ENCODE measurements at regions not wholly inside any gene's neighbourhood (a gene's known extent, or its start where the extent isn't known, plus 50 kb on each side); places are given as distances from the start of the nearest gene placed in this dataset.

DNA sequence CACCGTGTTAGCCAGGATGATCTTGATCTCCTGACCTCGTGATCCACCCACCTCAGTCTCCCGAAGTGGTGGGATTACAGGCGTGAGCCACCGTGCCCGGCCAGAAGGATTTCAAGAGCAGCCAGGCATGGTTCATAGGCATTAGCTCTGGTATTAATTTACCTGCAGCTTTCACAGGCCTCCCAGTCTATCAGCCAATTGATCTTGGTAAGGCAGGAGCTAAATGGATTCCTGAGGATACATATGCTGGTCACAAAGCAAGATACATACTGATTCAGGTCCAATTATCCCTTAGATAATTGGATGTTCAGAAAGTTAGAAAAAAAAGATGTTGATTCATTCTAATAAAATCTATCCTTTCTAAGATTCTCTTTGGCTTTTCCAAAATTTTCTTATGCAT, 487.1 kb downstream of the TLE1 start:
- WGBS, 2 donors: 89 to 94% methylated on average over 6 of the region's 6 CpGs
- H3K4me3 ChIP-seq (ENCODE audit: low read depth, poor library complexity, severe bottlenecking): no peak overlapping the region
- intact Hi-C loops (cut with DNase I; ENCODE audit: low total_unique reads): no loop called here
- TF ChIP-seq, protein P1, sequence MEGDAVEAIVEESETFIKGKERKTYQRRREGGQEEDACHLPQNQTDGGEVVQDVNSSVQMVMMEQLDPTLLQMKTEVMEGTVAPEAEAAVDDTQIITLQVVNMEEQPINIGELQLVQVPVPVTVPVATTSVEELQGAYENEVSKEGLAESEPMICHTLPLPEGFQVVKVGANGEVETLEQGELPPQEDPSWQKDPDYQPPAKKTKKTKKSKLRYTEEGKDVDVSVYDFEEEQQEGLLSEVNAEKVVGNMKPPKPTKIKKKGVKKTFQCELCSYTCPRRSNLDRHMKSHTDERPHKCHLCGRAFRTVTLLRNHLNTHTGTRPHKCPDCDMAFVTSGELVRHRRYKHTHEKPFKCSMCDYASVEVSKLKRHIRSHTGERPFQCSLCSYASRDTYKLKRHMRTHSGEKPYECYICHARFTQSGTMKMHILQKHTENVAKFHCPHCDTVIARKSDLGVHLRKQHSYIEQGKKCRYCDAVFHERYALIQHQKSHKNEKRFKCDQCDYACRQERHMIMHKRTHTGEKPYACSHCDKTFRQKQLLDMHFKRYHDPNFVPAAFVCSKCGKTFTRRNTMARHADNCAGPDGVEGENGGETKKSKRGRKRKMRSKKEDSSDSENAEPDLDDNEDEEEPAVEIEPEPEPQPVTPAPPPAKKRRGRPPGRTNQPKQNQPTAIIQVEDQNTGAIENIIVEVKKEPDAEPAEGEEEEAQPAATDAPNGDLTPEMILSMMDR (IDR thresholded peaks at IDR 0.05): no peak
- no peak for TF ChIP-seq POLR2A (IDR thresholded peaks at IDR 0.05)
- no peak for DNase-seq (ENCODE audit: low spot score in 2 of 2)

DNA sequence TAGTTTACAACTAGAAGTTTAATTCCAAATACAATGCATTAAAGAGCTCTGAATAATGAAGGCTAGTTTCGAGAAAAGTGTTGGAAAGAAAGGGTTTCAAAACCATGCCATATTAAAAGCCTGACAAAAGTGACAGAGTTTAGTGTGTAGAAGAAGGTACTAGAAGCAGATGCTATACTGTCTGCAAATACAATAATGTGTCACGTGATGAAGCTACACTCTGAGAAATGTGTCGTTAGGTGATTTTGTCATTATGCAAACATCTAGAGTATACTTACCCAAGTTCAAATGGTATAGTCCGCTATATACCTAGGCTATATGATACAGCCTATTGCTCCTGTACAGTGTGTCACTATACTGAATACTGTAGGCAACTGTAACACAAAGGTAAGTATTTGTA, 494.1 kb downstream of the TLE1 start:
- TF ChIP-seq, protein P1 (IDR thresholded peaks at IDR 0.05): no peak
- no peak for TF ChIP-seq POLR2A (IDR thresholded peaks at IDR 0.05)
- 89 to 91% methylated on average over 4 of the region's 4 CpGs for WGBS, 2 donors
- H3K4me3 ChIP-seq (ENCODE audit: low read depth, poor library complexity, severe bottlenecking): no peak overlapping the region
- no peak for DNase-seq (ENCODE audit: low spot score in 2 of 2)
- intact Hi-C loops (cut with DNase I; ENCODE audit: low total_unique reads): no loop called here

DNA sequence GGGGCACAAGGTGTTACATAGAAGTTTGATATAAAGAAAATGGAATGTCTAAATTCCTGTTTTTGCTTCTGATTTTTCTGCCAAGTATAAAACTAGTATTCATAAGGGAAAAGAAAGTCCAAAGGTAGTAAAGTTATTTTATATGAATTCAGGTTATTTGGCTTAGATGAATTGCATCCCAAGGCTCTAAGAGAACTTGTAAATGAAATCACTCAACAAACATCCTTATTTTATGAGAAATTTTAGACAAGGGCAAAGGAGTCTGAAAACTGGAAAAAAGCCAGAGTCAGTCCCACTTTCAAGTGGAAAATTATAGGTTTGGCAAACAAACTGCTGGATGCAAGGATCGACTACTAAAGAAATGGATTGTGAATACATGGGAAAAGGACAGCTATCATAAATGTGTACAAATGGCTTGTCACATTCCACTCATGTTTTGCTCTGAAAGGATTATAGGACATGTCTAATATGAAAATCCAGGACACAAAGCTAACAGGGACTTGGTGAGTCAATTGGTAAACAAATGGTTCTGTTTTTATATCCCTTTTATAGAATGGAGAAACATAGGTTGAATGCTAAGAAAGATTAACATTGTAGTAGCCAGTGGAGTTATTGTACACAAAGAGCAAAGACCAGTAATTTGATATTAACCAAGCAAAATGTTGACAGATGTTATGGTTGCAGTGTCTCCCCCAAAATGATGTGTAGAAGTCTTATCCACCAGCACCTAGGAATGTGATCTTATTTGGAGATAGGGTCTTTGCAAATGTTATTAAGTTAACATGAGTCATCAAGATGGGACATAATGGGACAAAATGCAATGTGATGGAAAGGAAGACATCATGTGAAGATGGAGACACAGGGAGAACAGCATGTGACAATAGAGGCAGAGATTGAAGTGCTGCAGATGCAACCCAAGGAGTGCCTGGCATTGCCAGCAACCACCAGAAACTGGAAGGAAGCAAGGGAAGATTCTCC, 495.7 kb downstream of the TLE1 start:
- H3K4me3 ChIP-seq (ENCODE audit: low read depth, poor library complexity, severe bottlenecking): no peak overlapping the region
- intact Hi-C loops (cut with DNase I; ENCODE audit: low total_unique reads): no loop called here
- no peak for DNase-seq (ENCODE audit: low spot score in 2 of 2)
- 47 to 58% methylated on average over 1 of the region's 1 CpG for WGBS, 2 donors
- TF ChIP-seq POLR2A (IDR thresholded peaks at IDR 0.05): no peak
- TF ChIP-seq, protein P1 (IDR thresholded peaks at IDR 0.05): no peak

DNA sequence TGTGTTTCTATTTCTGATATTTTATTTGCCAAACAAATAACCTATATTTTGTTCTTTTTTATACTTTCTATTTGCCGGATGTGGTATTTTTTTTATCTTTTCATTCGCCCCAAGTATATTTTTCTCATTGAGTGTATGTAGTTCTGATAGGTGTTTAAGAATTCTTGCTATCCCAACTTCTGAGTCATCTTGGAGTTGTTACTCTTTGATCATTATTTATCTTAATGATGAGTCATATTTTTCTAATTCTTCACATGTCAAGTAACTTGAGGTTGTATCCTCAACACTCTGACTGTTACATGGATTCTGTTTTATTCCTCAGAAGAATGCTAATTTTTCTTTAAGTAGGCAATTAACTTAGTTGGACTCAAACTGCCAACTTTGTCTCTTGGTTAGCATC, 498.1 kb downstream of the TLE1 start:
- H3K4me3 ChIP-seq (ENCODE audit: low read depth, poor library complexity, severe bottlenecking): no peak overlapping the region
- no peak for DNase-seq (ENCODE audit: low spot score in 2 of 2)
- WGBS, 2 donors: 69 to 95% methylated on average over 2 of the region's 2 CpGs
- intact Hi-C loops (cut with DNase I; ENCODE audit: low total_unique reads): no loop called here
- TF ChIP-seq, protein P1 (IDR thresholded peaks at IDR 0.05): no peak
- no peak for TF ChIP-seq POLR2A (IDR thresholded peaks at IDR 0.05)

DNA sequence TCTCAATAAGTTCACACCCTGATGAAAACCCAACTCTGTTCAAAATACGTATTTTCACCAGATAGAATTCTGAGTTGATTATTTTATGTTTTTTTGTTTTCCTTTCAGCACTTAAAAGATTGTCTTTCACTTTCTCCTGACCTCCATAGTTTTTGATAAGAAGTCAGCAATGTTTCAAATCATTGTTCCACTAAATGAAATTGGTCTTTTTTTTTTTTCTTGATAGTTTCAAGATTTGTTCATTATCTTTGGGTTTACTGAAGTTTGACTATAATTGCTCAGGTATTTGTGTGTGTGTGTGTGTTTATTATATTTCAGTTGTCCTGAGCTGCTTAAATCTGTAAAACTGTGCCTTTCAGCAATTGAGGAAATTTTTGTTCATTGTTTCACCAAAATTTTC, 498.7 kb downstream of the TLE1 start:
- DNase-seq (ENCODE audit: low spot score in 2 of 2): no peak
- WGBS, 2 donors: 83 to 93% methylated on average over 1 of the region's 1 CpG
- TF ChIP-seq POLR2A (IDR thresholded peaks at IDR 0.05): no peak
- TF ChIP-seq, protein P1 (IDR thresholded peaks at IDR 0.05): no peak
- intact Hi-C loops (cut with DNase I; ENCODE audit: low total_unique reads): no loop called here
- H3K4me3 ChIP-seq (ENCODE audit: low read depth, poor library complexity, severe bottlenecking): no peak overlapping the region
